ENCODE measurements at regions not wholly inside any gene's neighbourhood (a gene's known extent, or its start where the extent isn't known, plus 50 kb on each side); places are given as distances from the start of the nearest gene placed in this dataset.
A peak's percentile ranks its signal among the peaks of the same experiment; 100 is the strongest.
"Not testable (repeated sequence)": the region's sequence is repeated elsewhere in the genome, so short reads cannot be mapped to it uniquely, and the experiment has no call there.

- peak; percentile 65 for DNase-seq (ENCODE audit: low read depth)
Measured at GRCh38 chrY:10627116-10627515, 1099.4 kb downstream of the TSPY10 start.

GRCh38 chrY:10648813-10649212, 1121.1 kb downstream of the TSPY10 start:
- DNase-seq (ENCODE audit: low read depth), result not testable (repeated sequence)

- DNase-seq (ENCODE audit: low read depth), result not testable (repeated sequence)
Measured at GRCh38 chrY:10657120-10657519, 1129.4 kb downstream of the TSPY10 start.

- no peak for DNase-seq (ENCODE audit: low read depth)
Measured at GRCh38 chrY:10666785-10667184, 1139.1 kb downstream of the TSPY10 start.

GRCh38 chrY:10686414-10686813, 1158.7 kb downstream of the TSPY10 start:
- DNase-seq (ENCODE audit: low read depth), result no peak

Measured in non-pigmented ciliary epithelial cell (primary cell).